ENCODE measurements at regions not wholly inside any gene's neighbourhood (a gene's known extent, or its start where the extent isn't known, plus 50 kb on each side); places are given as distances from the start of the nearest gene placed in this dataset.

DNA sequence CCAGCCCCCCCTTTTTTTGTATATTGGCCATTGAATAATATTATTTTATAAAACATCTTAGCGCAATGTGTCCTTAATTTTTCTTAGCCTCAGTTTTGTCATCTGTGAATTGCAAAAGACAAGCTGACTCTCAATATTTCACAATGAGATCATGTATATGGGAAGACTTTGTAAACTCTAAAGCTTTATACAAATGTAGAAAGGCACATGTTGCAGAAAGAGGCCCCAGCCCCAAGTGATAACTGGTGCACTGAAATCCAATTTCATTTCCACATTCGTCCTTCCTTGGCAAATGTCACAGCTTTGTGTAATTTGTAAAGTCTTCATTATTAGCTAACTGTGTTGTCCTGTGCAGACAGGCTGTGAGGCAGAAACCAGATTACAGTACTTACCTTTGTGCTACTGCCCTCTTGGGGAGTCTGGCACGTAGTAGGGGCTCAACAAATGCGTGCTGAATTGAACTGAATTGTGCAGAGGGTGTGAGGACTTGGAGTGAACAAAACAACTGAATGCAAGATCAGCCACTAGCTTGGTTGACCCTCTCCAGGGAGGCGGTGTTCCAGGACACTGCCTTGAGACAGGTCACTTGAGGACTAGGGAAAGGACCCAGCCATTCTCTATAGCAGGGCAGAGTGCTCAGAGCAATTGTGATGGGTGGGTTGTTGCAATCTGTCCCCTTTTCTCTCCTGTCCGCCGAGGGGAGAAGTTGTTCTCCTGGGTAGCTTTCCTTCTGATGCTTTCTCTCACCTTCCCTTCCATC lies 74.6 kb downstream of the LMO4 start:
- H3K27ac Mint-ChIP-seq (ENCODE audit: unreplicated experiment), result no peak overlapping the region
- no peak for FAIRE-seq
- TF ChIP-seq EZH2 (IDR thresholded peaks at IDR 0.05; ENCODE audit: insufficient read depth, low read length), result no peak
- TF ChIP-seq, protein P1, sequence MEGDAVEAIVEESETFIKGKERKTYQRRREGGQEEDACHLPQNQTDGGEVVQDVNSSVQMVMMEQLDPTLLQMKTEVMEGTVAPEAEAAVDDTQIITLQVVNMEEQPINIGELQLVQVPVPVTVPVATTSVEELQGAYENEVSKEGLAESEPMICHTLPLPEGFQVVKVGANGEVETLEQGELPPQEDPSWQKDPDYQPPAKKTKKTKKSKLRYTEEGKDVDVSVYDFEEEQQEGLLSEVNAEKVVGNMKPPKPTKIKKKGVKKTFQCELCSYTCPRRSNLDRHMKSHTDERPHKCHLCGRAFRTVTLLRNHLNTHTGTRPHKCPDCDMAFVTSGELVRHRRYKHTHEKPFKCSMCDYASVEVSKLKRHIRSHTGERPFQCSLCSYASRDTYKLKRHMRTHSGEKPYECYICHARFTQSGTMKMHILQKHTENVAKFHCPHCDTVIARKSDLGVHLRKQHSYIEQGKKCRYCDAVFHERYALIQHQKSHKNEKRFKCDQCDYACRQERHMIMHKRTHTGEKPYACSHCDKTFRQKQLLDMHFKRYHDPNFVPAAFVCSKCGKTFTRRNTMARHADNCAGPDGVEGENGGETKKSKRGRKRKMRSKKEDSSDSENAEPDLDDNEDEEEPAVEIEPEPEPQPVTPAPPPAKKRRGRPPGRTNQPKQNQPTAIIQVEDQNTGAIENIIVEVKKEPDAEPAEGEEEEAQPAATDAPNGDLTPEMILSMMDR (IDR thresholded peaks at IDR 0.05; ENCODE audit: insufficient read depth, low read depth, low read length), result no peak

DNA sequence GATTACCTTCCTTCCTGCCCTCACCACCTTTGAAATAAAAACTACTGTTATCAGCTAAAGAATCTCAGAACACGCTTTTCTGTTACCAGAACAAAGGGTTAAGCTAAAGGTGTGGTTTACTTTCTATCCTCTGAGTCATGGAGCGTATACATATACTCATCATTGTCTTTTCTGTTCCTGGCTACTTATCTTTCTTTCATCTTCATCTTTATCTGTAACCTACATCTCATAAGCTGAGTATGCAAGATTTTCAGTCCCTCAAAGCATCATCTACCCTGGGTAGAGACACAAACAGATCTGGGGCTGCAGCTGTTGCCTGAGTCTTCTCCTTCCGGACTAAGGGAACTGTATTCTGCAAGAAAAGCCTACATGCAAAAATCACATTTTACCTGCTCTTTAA lies 75.6 kb downstream of the LMO4 start:
- H3K27ac Mint-ChIP-seq (ENCODE audit: unreplicated experiment), result no peak overlapping the region
- FAIRE-seq, result no peak

More for the DNA sequence above, 74.6 kb downstream of the LMO4 start:
- Histone ChIP-seq H2AFZ (ENCODE audit: low read depth, low read length) (no peak overlapping the region), H3K79me2 (ENCODE audit: insufficient read depth, low read length) (no peaks in the 10 kb centered on the region), H3K4me3 (ENCODE audit: insufficient read depth, low read depth, low read length) (no peak overlapping the region), H3K4me1 (ENCODE audit: insufficient read depth, low read length) (peaks cover 18% of the 10 kb centered on the region), H3K4me2 (ENCODE audit: low read length) (no peak overlapping the region), H3K36me3 (ENCODE audit: insufficient read depth, low read length) (no peaks in the 10 kb centered on the region), H3K27me3 (ENCODE audit: insufficient read depth, low read length) (no peaks in the 10 kb centered on the region), H3K27ac (ENCODE audit: low read depth, low read length) (no peak overlapping the region), H3K9ac (ENCODE audit: low read length) (no peak overlapping the region), H3K9me3 (ENCODE audit: insufficient read depth, low read depth, low read length) (no peaks in the 10 kb centered on the region), H4K20me1 (ENCODE audit: insufficient read depth, low read length) (no peaks in the 10 kb centered on the region)
- no peaks in the 10 kb centered on the region for H3K27me3 Mint-ChIP-seq (ENCODE audit: low read depth, unreplicated experiment)
- H3K4me1 Mint-ChIP-seq (ENCODE audit: low read depth, unreplicated experiment), result peaks cover 10% of the 10 kb centered on the region
- no peaks in the 10 kb centered on the region for H3K36me3 Mint-ChIP-seq (ENCODE audit: low read depth, unreplicated experiment)
- no peak for DNase-seq (ENCODE audit: low read depth)
- H3K4me3 Mint-ChIP-seq (ENCODE audit: unreplicated experiment), result no peak overlapping the region
- peaks cover 2% of the 10 kb centered on the region for H3K9me3 Mint-ChIP-seq (ENCODE audit: unreplicated experiment)

More for the DNA sequence above, 75.6 kb downstream of the LMO4 start:
- H3K4me2 ChIP-seq (ENCODE audit: low read length), result no peak overlapping the region
- Mint-ChIP-seq H3K4me1 (ENCODE audit: low read depth, unreplicated experiment) (peaks cover 2% of the 10 kb centered on the region), H3K36me3 (ENCODE audit: low read depth, unreplicated experiment) (no peaks in the 10 kb centered on the region), H3K4me3 (ENCODE audit: unreplicated experiment) (no peak overlapping the region), H3K9me3 (ENCODE audit: unreplicated experiment) (peaks cover 2% of the 10 kb centered on the region), H3K27me3 (ENCODE audit: low read depth, unreplicated experiment) (no peaks in the 10 kb centered on the region)
- no peak overlapping the region for H3K4me3 ChIP-seq (ENCODE audit: insufficient read depth, low read depth, low read length)
- H3K36me3 ChIP-seq (ENCODE audit: insufficient read depth, low read length), result no peaks in the 10 kb centered on the region
- H3K27ac ChIP-seq (ENCODE audit: low read depth, low read length), result no peak overlapping the region
- peaks cover 10% of the 10 kb centered on the region for H3K4me1 ChIP-seq (ENCODE audit: insufficient read depth, low read length)
- H3K27me3 ChIP-seq (ENCODE audit: insufficient read depth, low read length), result no peaks in the 10 kb centered on the region
- no peaks in the 10 kb centered on the region for H3K79me2 ChIP-seq (ENCODE audit: insufficient read depth, low read length)
- no peaks in the 10 kb centered on the region for H4K20me1 ChIP-seq (ENCODE audit: insufficient read depth, low read length)
- no peak overlapping the region for H3K9ac ChIP-seq (ENCODE audit: low read length)
- no peak for DNase-seq (ENCODE audit: low read depth)
- no peaks in the 10 kb centered on the region for H3K9me3 ChIP-seq (ENCODE audit: insufficient read depth, low read depth, low read length)
- no peak overlapping the region for H2AFZ ChIP-seq (ENCODE audit: low read depth, low read length)
- TF ChIP-seq EZH2 (IDR thresholded peaks at IDR 0.05; ENCODE audit: insufficient read depth, low read length), result no peak
- TF ChIP-seq, protein P1 (IDR thresholded peaks at IDR 0.05; ENCODE audit: insufficient read depth, low read depth, low read length), result no peak
